ENCODE measurements at regions not wholly inside any gene's neighbourhood (a gene's known extent, or its start where the extent isn't known, plus 50 kb on each side); places are given as distances from the start of the nearest gene placed in this dataset.
"Not testable (repeated sequence)": the region's sequence is repeated elsewhere in the genome, so short reads cannot be mapped to it uniquely, and the experiment has no call there.

DNA sequence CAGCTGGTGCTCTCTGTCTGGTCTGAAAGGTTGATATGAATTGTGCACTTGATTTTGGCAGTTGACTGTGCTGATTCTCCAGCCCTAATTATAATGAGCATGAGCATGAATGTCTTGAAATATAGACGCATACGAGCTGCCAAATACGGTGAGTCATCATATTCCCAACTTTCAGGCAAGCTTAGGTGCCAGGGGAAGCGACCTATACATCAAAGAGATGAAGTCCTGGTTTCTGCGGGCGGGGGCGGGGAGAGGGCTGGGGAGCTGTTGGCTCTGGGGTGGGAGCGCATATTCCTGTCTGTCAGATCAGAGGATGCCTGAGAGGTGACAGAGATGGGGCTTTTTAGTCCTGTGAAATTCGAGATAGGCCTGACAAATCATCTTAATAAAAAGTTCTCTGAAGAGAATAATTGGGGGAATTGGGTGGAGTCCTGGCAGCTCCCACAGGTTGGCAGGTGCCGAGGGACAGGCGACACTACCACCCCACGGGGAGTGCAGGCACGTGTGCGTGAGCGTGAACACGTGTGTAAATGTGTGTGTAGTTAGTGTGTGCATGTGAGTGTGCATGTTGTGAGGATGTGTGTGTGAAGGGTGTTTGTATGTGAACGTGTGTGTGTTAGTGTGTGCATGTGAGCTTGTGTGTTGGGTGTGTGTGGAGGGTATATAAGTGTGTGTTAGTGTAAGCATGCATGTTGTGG, 865.3 kb downstream of the TBC1D22A start:
- no peak for DNase-seq (ENCODE audit: low read depth)

DNA sequence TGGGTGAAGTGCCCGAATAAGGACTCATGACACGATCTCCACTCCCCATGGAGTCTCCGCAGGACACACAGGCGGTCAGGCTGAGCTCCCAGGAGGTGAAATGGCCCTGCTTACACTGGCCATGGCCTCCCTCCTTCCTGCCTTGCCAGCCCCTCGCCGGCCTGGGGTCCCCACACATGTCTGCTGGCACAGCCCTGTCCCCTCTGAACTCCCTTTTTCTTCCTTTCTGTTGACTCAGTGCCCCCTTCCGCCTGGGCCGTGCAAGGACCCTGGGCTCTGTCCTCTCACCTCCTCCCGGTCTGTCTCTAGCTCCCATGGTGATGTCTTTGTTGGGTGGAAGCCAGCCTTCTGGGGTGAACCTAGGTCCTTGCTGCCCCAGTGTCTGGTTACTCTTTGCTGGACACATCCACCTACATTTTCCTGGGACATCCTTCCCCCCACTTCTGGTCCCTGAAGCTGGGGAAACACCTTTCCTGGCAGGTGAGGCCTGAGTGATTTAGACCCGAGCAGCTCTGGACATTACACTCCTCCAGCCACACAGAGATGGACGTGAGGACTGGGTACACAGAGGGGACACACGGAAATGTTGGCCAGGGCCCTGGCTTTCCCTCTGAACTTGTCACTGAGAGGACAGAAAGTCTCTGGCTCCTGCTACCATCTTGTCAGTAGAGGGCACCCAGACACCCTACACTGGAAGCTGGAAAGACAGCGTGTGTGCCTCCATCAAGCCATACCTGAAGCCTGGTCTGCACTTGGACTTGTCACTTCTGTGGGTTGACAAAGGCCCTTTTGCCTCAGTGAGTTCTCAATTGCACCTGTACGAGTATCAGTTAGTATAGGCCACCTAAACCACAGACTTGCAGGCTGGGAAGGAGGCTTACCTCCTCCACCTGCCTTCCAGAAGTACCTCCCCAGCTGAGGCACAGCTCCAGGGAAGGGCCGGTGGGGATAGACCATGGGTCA, 864.3 kb downstream of the TBC1D22A start:
- no peak for DNase-seq (ENCODE audit: low read depth)

DNA sequence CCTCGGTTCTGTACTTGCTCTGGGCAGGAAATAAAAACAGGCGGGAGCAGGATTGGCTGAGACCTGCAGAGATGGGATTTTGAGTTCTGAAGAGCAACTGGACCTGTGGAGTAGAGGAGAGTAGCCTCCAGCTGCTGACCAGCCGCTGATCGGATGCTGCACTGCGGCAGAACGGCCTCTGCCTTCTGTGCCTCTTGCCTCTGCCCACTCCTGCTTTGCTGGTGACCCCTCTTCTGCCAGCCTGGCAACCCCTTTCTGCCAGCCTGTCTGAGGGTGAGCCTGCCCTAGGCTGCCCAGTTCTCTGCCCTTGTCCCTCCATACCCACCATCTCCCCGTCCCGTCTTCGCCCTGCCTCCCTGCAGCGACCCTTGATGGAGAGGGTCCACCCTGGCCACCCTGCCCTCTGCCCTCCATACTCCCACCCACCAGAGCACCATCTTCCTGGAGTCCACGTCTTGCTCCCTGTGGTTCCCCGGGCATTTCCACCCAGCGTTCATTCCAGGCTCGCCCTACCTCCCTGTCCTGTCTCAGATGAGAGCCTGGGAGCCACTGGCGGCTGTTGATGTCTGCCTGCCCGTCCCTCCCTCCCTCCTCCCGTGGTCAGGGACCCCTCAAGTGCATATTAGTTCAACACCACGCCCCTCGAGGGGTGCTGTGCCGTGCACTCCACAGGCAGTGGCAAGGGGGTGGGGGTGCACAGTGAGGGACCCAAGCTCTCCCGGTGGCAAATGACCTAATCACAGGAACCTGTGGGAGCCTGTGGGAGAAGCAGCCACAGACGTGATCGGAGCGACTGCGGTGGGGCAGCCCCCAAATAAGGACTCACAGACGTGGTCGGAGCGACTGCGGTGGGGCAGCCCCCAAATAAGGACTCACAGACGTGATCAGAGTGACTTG, 863.3 kb downstream of the TBC1D22A start:
- no peak for DNase-seq (ENCODE audit: low read depth)

DNA sequence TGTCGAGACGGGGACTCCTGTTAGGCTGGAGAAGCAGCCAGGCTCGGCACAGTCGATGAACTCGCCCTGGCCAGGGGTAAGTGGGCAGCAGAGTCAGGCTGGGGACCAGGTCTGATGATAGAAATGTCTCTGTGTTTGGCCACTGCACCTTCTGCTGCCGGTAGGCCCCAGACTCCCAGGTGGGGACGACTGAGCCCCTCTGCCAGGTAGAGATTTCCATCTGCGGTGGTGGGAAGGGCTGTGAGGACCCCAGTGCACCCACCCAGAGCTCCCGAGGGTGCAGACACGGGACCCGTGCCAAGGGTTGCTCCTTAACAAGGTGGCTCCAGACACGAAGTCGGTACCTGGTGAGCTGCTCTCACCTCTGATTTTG, 862.5 kb downstream of the TBC1D22A start:
- no peak for DNase-seq (ENCODE audit: low read depth)

DNA sequence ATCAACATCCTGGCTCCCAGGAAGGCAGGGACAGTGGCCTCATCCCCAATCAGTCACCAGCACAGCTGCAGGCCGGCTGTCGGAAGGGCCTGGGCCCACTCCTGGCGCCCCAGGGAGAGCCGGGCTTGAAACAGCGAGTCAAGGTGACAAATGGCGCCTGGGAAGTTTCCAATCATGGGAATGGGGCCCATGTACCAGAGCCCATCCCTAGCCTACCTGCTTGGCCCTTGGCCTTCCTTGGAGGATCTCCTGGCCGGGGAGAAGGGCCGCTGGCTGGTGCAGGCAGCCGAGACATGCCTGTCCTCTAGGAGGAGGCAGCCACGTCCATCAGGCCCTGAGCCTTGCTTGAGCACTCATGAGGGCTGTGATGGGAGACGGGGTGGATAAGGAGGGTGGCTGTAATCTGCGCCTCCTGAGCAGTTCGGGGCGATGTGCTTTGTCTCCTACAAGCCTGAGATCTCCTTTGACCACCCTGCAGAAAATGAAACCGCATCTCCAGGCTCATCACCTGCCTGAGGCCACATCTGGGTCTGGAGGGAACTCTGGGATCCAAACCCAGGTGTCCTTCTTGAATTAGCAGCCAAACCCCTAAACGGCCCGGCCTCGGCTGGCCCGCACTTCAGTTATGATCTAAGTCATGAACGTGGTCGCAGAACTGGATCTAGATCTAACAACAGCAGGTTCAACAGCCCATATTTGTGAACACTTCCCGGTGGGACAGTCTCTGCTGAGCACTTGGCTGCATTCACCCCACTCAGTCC, 862.0 kb downstream of the TBC1D22A start:
- DNase-seq (ENCODE audit: low read depth): no peak

DNA sequence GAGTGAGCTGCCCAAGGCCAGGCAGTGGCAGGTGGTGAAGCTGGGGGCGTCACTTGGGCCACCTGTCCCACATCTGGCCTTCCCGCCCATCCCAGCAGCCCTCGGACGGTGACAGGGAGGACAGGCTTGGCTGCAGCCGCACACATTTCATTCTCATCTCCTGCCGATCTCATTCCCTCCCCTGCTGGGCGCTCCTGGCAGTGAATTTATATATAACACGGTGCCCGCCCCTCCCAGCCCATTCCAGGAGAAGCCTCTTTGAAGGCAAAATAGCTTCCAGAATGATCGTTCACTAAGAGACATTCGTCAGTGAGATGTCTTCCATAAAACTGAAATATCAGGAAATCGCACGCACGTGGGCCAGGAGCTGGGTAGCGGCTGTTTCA, 861.3 kb downstream of the TBC1D22A start:
- no peak for DNase-seq (ENCODE audit: low read depth)

DNA sequence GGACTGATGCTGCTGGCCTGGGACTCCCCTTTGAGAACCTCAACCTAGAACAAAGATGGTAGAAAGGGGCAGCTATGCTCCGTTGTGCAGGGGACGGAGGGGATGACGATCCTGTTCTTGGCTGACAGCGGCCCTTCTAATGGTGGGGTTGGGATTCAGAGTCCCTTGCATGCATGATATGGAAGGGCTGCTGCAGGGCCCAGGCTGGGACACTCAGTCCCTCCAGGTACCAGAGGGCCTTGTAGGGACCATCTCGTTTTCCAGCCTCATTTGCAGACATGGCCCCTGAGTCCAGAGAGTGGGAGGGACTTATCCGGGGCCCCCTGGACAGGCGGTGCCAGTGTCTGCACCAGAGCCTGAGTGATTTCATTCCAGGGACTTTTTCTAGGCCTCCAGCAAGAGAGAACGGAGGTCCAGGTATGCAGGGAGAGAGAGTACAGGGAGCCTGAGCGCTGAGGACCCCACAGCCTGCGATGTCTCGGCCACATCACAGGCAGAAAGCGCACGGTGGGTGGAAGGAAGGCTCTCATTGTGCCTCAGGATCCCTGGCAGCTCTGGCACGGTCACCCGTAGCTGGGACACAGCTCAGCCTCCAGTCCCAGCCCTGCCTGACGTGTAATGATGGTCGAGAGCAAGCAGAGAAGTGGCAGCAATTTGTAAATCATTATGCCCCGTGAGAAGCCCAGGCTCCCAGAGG, 860.8 kb downstream of the TBC1D22A start:
- DNase-seq (ENCODE audit: low read depth): no peak

DNA sequence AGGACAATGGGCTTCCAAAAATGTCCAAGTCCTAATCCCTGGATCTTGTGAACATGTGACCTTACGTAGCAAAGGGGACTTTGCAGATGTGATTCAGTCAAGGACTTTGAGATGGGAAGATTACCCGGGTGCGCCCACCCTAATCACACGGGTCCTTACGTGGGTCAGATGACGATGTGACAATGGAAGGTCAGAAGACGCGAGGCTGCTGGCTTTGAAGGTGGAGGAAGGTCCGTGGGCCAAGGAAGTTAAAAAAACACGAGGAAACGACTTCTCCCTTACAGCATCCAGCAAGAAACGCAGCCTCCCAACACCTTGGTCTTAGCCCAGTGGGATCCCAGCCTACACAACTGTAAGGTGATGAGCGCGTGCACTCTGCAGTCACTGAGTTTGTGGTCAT, 860.1 kb downstream of the TBC1D22A start:
- DNase-seq (ENCODE audit: low read depth): no peak

DNA sequence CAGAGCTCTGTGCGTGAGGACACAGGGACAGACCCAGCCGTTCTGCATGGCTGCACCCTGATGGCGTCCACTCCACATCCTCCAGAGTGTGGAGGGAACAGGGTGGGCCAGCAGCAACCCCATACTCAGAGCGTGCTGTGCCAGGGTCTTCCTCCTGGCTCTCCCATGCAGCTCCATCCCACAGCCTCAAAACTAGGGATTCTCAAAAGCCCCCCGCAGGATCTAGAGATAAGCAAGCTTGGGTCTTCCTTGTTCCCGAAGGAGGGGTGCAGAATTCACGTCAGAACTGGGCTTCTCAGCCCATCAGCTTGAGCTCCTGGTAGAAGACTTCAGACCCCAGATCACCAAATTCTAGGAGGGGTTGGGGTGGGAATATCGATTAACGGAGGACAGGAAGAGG, 858.8 kb downstream of the TBC1D22A start:
- no peak for DNase-seq (ENCODE audit: low read depth)

DNA sequence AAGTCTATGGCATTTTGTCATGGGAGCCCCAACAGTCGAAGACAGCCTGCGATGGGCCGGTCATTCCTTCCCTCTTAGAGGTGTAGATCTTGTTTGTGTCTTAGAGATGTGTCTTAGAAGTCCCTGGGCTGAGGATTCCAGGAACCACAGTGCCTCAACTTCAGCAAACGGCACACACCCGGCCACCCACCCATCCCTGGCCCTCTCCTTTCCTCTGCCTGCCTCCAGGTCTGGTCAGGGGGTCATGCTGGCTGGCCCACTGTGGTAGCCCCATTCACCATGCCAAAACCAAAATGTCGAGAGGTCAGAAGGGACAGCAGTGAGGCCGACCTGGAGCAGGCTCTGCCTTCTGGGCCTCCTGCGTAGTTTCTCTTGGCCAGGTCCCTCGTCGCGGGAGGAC, 857.9 kb downstream of the TBC1D22A start:
- no peak for DNase-seq (ENCODE audit: low read depth)

DNA sequence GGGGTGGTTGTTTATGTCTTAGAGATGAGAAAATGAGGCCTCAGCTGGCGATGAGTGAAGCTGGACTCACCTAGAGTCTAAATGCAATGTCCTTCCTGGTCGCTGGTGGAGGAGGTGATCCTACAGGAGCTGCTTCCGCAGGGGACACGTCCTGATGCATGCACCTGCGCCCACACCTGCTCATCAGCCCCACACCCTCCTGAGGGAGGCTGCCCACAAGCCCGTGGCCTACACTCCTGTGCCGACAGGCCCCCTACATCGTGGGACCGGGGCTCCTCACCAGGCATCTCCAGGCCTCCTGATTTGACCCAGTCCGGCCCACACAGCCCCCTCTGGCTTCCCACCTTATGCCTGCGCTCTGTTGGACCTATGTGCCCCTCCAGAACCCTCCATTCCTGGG, 857.2 kb downstream of the TBC1D22A start:
- DNase-seq (ENCODE audit: low read depth): no peak

DNA sequence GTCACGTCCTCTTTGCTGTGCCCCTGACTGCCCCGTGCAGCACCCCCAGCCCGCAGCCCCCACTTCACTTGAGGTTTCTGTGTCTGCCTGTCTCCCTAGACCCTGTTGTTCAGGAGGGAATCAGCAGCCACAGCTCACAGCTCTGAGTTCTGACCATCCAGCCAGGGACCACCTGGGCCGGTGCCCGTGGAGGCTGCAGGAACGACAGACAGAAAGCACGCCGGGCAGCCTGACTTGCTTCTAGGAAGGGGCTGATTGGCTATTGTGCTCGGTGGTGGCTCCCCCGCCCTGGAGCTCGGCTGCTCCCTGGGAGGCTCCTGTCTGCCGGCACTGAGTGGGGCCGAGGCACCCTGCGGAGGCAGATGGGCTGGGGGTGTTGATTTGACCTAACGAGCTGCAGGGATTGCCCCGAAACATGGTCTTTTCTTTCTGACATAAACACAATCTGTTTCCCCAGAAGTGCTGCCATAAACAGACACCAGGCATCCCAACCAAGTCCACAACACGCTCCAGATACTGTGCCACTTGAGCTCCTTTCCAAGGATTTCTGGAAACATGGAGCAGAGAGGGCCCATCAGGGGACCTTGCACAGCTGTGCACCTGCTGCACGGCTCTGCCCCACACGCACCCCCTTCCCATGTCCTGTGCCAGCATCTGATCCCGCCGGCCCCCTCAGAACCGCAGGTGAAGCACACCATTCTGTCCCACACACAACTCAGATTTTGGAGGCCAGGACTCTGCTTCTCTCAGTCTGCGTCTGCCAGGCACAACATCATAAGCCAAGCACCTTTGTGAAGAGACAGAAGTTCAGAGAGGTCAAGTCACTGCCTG, 855.9 kb downstream of the TBC1D22A start:
- no peak for DNase-seq (ENCODE audit: low read depth)

DNA sequence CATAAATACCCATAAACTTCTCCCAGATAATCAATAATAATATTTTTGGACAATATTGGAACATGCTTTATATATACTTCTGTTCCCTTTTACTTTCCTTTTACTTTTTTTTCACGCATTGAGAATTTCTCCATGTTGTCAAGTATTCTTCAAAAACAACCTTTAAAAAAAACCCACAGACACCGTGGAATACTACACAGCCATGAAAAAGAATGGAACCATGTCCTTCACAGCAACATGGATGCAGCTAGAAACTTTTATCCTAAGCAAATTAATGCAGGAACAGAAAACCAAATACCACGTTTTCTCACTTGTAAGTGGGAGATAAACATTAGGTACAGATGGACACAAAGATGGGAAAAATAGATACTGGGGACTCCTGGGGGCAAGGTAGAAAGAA, 854.7 kb downstream of the TBC1D22A start:
- DNase-seq (ENCODE audit: low read depth): no peak

DNA sequence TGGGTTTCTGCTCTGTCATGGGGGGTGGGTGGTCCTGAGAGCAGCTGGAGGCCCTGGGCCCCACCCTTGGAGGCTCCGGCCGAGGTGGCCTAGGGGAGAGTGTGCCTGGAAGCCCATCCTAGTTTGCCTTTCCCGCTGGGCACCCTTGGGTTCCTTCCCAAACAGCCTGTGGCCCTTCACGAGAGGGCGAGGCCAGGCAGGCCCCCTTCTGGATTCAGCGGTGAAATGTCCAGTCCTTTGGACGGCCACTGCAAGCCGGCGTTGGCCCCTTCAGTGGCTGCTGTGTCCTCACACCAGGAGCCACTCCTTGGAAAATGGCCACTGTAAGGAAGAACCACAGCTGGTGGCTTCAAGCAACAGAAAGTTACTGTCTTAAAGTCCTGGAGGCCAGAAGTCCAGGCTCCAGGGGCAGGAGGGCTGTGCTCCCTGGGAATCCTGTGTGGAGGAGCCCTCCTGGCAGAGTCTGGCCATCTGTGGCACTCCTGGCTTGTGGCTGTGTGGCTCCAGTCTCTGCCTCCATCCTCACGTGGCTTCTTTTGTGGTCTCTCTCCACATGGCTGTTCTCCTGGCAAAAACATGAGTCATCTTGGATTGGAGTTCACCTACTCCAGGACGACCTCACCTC, 854.1 kb downstream of the TBC1D22A start:
- no peak for DNase-seq (ENCODE audit: low read depth)

DNA sequence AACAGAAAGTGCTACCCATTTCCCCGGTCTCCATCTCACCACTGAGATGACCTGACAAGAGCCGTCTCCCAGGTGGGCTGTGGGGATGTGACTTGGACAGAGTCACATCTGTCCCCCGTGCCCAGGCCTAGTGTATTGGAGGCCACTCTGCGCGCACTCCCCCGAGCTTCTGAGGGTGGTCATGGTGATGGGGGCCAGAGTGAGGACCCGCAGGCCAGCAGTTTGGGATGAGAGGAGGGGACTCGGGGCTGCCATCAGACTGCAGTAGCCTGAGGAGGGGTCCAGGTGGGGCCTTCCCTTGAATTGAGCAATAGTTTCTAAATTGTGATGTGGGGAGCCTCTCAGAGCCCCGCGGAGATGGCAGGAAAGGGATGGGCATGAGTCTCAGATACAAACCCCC, 852.6 kb downstream of the TBC1D22A start:
- DNase-seq (ENCODE audit: low read depth): no peak

DNA sequence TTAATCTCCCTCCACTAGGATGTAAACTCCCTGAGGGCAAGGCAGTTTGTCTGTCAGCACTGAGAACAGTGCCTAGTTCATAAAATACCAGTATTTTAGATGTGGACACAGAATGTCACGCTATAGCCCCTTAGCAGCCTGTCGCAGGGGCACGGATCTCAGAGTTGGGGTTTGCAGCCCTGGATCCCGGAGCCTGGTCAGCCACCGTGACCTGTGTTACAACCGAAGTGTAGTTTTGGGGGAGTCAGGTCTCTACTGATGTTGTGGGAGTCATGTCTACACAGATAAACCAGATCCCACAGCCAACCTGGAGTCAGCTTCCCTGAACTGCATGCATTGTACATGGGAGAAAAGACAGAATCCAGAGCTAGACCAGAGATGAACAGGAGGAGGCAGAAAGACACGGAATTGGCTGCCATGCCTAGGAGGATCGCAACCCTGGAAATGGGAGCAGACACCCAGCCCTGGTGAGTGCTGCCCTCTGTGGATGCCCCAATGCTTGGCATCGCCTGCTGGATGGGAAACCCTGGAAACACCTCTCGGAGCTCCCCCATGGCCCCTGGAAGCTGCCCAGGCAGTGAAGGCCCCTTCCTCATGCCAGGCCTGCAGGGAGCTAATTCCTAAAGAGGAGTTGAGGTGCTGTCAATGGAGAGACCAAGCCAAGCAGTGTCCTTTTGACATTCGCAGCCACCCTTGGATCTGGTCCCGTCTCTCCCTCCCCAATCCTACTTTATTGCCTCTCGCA, 851.3 kb downstream of the TBC1D22A start:
- no peak for DNase-seq (ENCODE audit: low read depth)

DNA sequence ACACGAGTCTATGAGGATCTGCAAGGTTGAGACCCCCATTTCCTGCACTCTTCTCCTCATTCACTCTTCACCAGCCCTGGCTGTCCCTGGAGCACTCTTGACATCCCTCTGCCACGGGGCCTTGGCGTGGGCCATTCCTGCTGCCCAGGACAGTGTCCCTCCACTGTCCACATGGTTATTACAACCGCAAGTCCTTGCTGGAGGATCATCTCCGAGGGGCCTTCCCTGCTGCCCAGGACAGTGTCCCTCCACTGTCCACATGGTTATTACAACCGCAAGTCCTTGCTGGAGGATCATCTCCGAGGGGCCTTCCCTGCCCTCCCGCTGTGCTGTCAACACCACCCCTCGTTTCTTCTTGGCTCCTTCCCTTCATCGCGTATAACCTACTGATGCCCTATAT, 850.7 kb downstream of the TBC1D22A start:
- DNase-seq (ENCODE audit: low read depth): not testable (repeated sequence)

DNA sequence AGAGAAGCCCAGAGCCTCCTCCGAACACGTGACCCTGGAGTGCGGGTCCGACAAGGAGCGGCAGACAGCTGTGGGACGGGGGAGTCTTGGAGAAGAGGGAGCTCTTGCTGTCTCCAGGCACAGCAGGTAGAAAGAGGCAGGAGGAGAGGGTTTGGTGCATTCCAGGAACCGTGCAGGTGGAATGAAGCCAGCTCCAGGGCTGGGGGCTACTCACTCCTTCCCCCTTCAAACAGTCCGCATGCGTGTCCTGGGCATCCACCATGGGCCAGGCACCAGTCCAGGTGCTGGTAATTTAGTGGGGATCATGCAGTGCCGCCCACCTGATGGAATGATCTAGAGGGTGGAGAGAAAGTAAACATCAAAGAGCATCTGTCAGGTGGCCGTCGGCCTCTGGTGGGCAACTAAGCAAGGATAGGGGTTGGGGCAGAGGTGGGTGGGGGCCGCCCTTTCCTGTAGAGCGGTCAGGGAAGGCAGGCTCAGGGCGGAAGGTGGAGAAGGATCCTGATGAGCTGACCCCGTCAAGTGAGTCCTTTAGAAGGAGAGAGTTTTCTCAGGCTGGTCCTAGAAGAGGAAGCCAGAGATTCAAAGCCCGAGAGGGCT, 850.0 kb downstream of the TBC1D22A start:
- DNase-seq (ENCODE audit: low read depth): no peak

DNA sequence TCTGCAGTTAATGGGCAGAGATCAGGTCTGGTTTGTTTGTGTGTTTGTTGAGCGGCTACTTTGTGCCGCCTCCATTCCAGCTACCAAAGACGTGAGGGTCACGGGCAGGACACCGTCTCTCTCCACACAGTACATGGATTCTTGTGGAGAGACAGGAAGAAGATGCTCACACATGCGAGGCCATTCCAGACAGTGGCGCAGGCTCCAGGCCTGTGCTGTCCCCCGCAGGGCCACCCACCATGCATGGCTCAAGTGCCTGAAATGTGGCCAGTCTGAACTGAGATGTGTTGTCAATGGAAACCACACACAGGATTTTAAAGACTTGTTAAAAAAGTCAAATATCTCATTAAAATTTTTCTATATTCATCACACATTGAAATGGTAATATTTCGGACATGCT, 848.3 kb downstream of the TBC1D22A start:
- no peak for DNase-seq (ENCODE audit: low read depth)

All from stimulated activated CD8-positive, alpha-beta memory T cell treated with anti-CD3 and anti-CD28 coated beads, Interleukin-12 subunit alpha, Interleukin-12 subunit beta, amount 100 ng/mL, for 4 hours (primary cell).